ENCODE measurements at regions not wholly inside any gene's neighbourhood (a gene's known extent, or its start where the extent isn't known, plus 50 kb on each side); places are given as distances from the start of the nearest gene placed in this dataset.

DNA sequence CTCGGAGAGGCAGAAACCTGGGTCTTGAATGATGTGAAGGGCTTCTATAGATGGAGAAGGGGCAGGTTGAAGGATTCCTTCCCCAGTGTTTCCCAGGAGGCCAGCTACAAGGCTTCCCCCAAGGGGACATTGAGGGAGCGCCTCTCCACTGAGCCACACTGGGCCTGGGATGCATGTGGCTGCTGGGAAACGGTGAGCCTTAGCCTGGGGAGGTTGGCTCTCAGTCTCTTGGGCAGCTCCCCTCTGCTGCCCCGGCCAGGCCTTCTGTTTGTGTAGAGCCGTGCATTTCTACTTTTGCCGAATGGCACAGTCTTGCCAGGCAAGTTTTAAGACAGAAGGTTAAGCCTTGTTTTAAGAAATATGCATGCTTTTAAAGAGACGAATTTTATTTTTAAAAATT, 254.4 kb upstream of the POU3F1 start:
- Histone ChIP-seq H3K27me3 (ENCODE audit: insufficient read depth, low read depth) (peaks cover 63% of the 10 kb centered on the region), H3K4me2 (no peak overlapping the region), H3K9me2 (ENCODE audit: insufficient read depth) (no peaks in the 10 kb centered on the region), H3K79me2 (ENCODE audit: low read depth) (no peaks in the 10 kb centered on the region), H3K4me1 (replicated peaks; ENCODE audit: insufficient read depth) (no peaks in the 10 kb centered on the region), H4K20me1 (ENCODE audit: insufficient read depth) (no peaks in the 10 kb centered on the region; the same call in 1 of the 2 replicates), H3K36me3 (ENCODE audit: low read depth) (no peaks in the 10 kb centered on the region), H3K9me3 (ENCODE audit: insufficient read depth, low read depth) (no peaks in the 10 kb centered on the region), H2AFZ (no peak overlapping the region), H3K27ac (no peak overlapping the region), H3F3A (ENCODE audit: insufficient read depth, low read depth) (no peaks in the 10 kb centered on the region), H3K4me3 (no peak overlapping the region)
- intact Hi-C loops (cut with micrococcal nuclease; ENCODE audit: unreplicated experiment), result no loop called here
- POLR2A ChIA-PET (ENCODE audit: unreplicated experiment), result no interaction called here
- CTCF ChIA-PET, result no interaction called here
- DNase-seq, result no peak
- TF ChIP-seq, protein P1, sequence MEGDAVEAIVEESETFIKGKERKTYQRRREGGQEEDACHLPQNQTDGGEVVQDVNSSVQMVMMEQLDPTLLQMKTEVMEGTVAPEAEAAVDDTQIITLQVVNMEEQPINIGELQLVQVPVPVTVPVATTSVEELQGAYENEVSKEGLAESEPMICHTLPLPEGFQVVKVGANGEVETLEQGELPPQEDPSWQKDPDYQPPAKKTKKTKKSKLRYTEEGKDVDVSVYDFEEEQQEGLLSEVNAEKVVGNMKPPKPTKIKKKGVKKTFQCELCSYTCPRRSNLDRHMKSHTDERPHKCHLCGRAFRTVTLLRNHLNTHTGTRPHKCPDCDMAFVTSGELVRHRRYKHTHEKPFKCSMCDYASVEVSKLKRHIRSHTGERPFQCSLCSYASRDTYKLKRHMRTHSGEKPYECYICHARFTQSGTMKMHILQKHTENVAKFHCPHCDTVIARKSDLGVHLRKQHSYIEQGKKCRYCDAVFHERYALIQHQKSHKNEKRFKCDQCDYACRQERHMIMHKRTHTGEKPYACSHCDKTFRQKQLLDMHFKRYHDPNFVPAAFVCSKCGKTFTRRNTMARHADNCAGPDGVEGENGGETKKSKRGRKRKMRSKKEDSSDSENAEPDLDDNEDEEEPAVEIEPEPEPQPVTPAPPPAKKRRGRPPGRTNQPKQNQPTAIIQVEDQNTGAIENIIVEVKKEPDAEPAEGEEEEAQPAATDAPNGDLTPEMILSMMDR (conservative IDR thresholded peaks at IDR 0.05), result no peak
- no peak for TF ChIP-seq EZH2 (IDR thresholded peaks at IDR 0.05; ENCODE audit: low read depth)
- BruUV-seq (replicated peaks), result no TSS peak

DNA sequence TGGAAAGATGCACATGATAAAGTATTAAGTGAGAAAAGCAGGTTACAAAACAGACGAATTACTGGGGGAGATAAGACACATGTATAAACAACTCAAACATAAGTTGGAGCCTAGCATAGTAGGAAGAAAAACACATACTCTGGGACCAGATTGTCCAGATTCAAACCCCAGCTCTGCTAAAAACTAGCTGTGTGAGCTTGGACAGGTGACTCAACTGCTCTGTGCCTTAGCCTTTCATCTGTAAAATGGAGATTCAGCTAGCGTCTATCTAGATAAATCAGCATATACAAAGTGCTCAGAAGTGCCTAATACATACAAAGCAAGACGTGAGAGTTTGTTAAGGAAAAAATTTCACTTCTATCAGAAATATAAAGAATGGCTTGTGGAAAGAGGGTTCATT, 254.0 kb upstream of the POU3F1 start:
- Histone ChIP-seq H3K9me3 (ENCODE audit: insufficient read depth, low read depth) (no peaks in the 10 kb centered on the region), H3K9me2 (ENCODE audit: insufficient read depth) (no peaks in the 10 kb centered on the region), H3K27ac (no peak overlapping the region), H3K36me3 (ENCODE audit: low read depth) (no peaks in the 10 kb centered on the region), H3K4me1 (replicated peaks; ENCODE audit: insufficient read depth) (no peaks in the 10 kb centered on the region), H4K20me1 (ENCODE audit: insufficient read depth) (no peaks in the 10 kb centered on the region; the same call in 1 of the 2 replicates), H3K4me3 (no peak overlapping the region), H3F3A (ENCODE audit: insufficient read depth, low read depth) (no peaks in the 10 kb centered on the region), H3K79me2 (ENCODE audit: low read depth) (no peaks in the 10 kb centered on the region), H3K27me3 (ENCODE audit: insufficient read depth, low read depth) (peaks cover 67% of the 10 kb centered on the region), H3K4me2 (no peak overlapping the region), H2AFZ (no peak overlapping the region)
- no peak for TF ChIP-seq EZH2 (IDR thresholded peaks at IDR 0.05; ENCODE audit: low read depth)
- TF ChIP-seq, protein P1 (conservative IDR thresholded peaks at IDR 0.05), result no peak
- DNase-seq, result no peak
- no TSS peak for BruUV-seq (replicated peaks)
- intact Hi-C loops (cut with micrococcal nuclease; ENCODE audit: unreplicated experiment), result no loop called here
- ChIA-PET CTCF (no interaction called here), POLR2A (ENCODE audit: unreplicated experiment) (no interaction called here)

DNA sequence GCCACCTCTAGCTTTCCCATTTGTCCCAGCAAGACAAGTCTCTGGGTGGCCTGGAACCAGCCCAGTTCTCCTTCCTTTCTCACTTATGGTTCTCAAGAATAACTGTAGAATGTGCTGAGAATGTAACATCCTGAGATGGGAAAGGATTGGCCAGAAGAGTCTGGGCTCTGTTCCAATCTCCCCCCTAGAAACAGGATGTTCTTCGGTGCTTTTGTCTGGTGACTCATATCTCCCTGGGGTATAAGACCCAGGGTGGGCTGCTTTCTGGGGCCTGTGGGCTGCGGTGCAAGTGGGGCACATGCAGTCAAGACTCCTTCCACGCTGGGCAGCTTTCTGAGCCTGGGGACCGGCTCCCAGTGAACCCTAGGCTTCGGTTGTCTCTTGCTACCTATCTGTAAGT, 251.2 kb upstream of the POU3F1 start:
- peaks cover 82% of the 10 kb centered on the region for H3K27me3 ChIP-seq (ENCODE audit: insufficient read depth, low read depth)
- H2AFZ ChIP-seq, result no peak overlapping the region
- H3K79me2 ChIP-seq (ENCODE audit: low read depth), result no peaks in the 10 kb centered on the region
- no peaks in the 10 kb centered on the region for H3K36me3 ChIP-seq (ENCODE audit: low read depth)
- no peak overlapping the region for H3K4me3 ChIP-seq
- no TSS peak for BruUV-seq (replicated peaks)
- H3K9me3 ChIP-seq (ENCODE audit: insufficient read depth, low read depth), result no peaks in the 10 kb centered on the region
- TF ChIP-seq, protein P1 (conservative IDR thresholded peaks at IDR 0.05), result no peak
- no peak for TF ChIP-seq EZH2 (IDR thresholded peaks at IDR 0.05; ENCODE audit: low read depth)
- no peaks in the 10 kb centered on the region for H3K4me1 ChIP-seq (replicated peaks; ENCODE audit: insufficient read depth)
- H3F3A ChIP-seq (ENCODE audit: insufficient read depth, low read depth), result no peaks in the 10 kb centered on the region
- no peak overlapping the region for H3K4me2 ChIP-seq
- H3K9me2 ChIP-seq (ENCODE audit: insufficient read depth), result no peaks in the 10 kb centered on the region
- intact Hi-C loops (cut with micrococcal nuclease; ENCODE audit: unreplicated experiment), result no loop called here
- no peak for DNase-seq
- no peaks in the 10 kb centered on the region; the same call in 1 of the 2 replicates for H4K20me1 ChIP-seq (ENCODE audit: insufficient read depth)
- ChIA-PET POLR2A (ENCODE audit: unreplicated experiment) (no interaction called here), CTCF (no interaction called here)
- H3K27ac ChIP-seq, result no peak overlapping the region

Data from PC-9 (cell line).